GM19463 (cell line): ENCODE measurements at regions not wholly inside any gene's neighbourhood (a gene's known extent, or its start where the extent isn't known, plus 50 kb on each side); places are given as distances from the start of the nearest gene placed in this dataset.
A peak's percentile ranks its signal among the peaks of the same experiment; 100 is the strongest.
"Not testable (repeated sequence)": the region's sequence is repeated elsewhere in the genome, so short reads cannot be mapped to it uniquely, and the experiment has no call there.

Experiments used
- ATAC-seq: cut with Tn5 transposase; IDR thresholded peaks from one replicate; pipeline ENCODE4 v1.9.1; 2021; ENCODE audit warnings: mild to moderate bottlenecking, moderate library complexity; ENCODE audit not compliant: unreplicated experiment

- no peak for ATAC-seq
These were observed 145.2 kb downstream of the RAD51AP2 start for GRCh38 chr2:17373041-17373440.

DNA sequence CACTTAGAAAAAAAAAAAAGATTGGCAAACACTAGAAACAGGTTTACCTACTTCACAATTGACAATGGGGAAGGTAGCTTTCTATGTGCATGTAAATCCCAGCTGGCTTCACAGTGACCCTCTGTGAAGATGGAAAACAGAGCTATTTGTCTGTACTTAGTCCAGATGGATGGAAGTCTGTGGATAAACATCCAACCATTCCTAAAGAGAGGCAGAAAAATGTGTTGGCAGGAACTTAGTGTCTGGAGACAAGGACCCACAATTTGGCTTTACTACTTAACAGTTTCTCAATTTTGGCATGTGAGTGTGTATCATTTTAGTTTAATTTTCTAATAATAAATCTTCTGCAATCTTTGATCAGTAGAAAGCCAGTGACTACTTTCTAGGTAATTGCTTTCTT lies 154.4 kb downstream of the RAD51AP2 start:
- no peak for ATAC-seq

GRCh38 chr2:17362956-17363355 lies 155.3 kb downstream of the RAD51AP2 start:
- ATAC-seq: no peak

DNA sequence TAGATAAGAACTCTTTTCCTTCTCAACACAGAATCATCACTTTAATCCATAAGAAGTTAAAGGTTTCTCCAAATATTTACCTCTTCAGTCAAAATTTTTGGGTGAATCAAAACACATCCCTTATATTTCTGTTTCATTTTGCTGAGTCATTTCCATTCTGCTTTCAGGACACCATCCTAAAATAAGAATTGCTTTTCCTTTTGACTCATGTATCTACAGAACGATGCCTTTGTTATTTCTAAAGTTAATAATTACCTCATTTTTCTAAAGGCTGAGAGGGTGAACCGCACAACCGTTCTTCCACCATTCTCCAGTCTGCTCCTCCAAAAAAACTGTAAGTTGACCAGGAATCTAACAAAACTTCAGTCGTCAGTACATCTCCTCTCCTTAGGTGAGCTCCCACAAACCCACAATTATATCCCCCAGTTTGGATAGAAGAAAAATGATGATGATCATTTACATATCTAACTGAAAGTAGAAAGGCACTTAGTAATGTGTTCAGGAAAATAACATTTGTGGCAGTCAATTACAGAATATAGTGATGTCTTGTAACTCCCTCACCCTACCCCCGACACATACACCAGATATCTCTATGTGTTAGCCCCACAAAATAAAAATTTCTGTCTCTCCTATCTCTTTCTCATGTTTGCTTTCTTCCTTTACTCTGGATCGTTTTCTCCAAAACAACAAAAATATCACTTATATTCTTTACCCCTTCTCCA lies 162.5 kb downstream of the RAD51AP2 start:
- ATAC-seq: peak; percentile 95

- no peak for ATAC-seq
These were observed 165.0 kb downstream of the RAD51AP2 start for GRCh38 chr2:17353263-17353662.

- ATAC-seq: not testable (repeated sequence)
These were observed 175.5 kb downstream of the RAD51AP2 start for GRCh38 chr2:17342692-17343091.

DNA sequence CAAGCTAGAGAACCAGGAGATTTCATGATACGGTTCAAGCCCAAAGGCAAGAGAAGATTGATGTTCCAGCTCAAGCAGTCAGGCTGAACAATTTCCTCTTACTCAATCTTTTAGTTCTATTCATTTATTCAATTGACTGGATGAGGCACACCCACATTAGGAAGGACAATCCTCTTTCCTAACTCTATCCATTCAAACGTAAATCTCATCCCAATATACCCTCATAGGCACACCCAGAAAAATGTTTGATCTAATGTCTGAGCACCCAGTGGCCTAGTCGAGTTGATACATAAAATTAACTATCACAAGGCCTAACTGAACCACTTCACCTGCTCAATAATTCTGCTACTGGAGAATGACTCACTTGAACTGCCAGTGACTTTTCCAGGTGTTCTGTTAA lies 180.7 kb downstream of the RAD51AP2 start:
- ATAC-seq: no peak

DNA sequence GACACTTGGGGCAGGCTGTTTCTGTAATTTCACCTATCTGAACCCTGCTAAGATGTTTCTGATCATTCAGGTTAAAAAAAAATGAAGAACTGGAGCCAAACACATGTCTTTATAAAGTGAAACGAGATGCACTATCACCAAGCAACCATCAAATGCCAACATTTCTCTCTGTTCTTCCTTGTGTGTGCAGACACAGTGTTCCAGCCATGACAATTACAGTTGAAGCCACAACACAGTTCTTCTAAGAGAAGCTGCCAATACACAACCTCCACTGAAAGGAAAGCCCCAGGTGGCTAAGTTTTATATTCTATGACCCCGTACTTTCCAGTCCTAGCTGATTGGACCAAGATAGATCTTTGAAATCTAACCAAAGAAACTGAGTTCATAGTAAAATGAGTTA lies 181.8 kb downstream of the RAD51AP2 start:
- no peak for ATAC-seq

GRCh38 chr2:17334300-17334699 lies 183.9 kb downstream of the RAD51AP2 start:
- no peak for ATAC-seq

DNA sequence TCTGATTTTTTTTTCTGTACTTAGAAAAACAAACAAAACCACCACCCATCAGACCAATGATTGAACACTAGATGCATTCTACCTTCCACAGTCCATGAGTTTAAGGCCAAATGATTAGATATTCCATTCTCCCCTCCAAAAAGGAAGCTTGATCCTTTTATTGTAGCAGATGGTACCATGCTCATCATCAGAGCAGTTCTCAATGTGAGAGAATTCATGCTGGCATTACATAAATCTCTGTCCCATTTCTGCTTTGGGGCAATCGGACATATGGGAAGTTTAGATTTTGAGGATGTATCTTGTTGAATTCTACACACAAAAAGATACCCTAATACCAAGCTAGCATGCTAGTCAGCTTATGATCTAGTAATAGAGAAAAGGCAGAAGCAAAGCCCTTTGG lies 186.6 kb downstream of the RAD51AP2 start:
- no peak for ATAC-seq

- no peak for ATAC-seq
These were observed 190.1 kb downstream of the RAD51AP2 start for GRCh38 chr2:17328161-17328560.

DNA sequence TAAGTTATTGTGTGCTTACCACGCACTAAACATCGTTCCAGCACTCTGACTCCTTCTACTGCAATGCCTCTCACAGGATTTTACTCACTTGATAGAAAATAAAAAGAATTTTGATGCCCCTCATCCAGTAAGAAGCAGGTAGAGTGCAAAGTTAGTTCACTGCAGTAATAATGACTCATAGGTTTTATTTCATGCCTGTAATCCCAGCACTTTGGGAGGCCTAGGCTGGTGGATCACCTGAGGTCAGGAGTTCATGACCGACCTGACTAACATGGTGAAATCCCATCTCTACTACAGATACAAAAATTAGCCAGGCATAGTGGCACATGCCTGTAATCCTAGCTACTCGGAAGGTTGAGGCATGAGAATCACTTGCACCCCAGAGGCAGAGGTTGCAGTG lies 190.6 kb downstream of the RAD51AP2 start:
- no peak for ATAC-seq

GRCh38 chr2:17326717-17327116 lies 191.5 kb downstream of the RAD51AP2 start:
- no peak for ATAC-seq

- no peak for ATAC-seq
These were observed 194.5 kb downstream of the RAD51AP2 start for GRCh38 chr2:17323697-17324096.

- ATAC-seq: no peak
These were observed 195.8 kb downstream of the RAD51AP2 start for GRCh38 chr2:17322461-17322860.

DNA sequence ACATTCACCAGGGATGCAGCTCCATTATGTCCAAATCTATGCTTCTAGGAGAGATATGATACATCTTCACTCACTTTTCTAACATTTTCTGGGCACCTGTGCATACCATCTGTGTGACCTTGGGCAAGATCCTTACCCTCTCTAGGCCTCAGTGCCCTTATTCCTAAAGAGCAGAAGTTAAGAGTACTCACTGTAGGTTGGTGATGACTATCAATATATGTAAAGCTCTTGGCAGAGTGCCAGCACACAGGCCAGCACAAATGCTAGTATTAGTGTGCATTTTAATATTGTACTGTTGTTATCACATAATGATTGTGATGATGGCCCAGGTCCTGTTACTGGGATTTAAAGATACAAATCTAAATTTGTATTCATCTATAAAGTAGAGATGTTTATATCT lies 199.2 kb downstream of the RAD51AP2 start:
- no peak for ATAC-seq

DNA sequence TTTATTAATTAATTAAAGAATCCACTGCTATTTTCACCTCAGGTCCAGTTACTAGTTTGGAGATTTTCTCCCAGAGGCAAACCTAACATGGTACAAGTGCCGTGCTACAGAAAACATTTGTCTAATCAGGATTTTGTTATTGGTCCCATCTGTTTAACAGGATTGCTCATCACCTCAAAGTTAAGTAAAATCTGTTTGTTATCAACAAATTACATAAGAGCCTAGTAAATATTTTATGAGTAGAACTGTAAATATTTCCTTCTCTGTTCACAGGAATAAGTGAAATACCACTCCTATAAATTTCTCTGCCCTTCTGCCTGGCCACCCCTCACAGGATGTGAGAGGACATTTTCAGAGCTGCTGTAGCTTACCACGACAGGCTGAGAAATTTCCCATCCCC lies 200.2 kb downstream of the RAD51AP2 start:
- ATAC-seq: no peak

DNA sequence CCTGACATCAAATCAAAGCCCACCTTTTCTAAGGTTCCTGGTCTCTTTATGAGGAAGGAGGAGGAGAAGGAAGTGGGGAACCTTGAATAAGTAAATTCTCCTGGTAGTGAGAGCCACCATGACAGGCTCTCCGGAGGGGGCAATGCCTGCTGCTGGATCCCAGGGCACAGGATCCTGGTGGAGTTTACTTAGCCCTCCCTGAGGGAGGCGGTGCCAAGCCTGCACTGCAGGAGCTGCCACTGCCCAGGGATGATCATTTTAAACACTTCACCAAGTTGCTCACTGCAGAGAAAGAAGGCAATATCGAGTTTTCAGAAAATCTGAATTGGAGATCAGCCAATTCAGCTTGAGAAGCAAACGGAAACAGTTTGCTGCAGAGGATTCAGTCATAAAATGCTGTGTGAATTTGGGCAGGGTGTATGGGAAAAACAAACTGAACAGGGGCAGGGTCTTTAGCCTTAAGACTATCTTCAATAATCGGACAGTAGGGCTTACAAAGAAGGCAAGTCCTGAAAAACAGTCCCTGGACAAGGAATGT lies 200.7 kb downstream of the RAD51AP2 start:
- ATAC-seq: no peak

- no peak for ATAC-seq
These were observed 205.0 kb downstream of the RAD51AP2 start for GRCh38 chr2:17313261-17313660.

- ATAC-seq: peak; percentile 34
These were observed 206.3 kb downstream of the RAD51AP2 start for GRCh38 chr2:17311771-17312511.

GRCh38 chr2:17311106-17311619 lies 207.1 kb downstream of the RAD51AP2 start:
- no peak for ATAC-seq

DNA sequence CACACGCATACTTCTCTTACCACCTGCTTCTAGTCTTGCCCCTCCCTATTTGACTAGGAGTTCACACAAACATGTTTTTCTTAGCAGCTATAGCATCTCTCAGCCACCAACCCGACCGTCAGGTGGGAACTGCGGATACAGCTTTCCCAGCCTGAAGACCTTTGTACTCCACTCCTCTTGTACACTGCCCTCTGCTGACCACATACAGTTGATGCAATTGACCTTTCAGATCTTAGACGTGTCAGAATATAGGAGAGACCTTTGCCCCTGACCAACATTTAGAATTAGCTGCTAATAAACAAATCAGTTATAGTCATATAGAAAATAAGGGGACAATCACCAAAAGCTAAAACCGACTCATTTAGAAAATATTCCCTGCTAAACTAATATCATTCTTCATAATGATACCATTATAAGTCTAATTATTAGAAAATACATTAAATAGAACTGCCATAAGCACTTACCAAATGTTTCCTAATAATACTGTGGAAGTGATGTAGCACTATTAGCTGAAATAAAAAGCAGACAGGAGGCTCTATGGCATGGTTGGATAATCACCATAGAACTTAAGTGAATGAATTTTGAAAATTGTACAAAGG lies 208.4 kb downstream of the RAD51AP2 start:
- ATAC-seq: peak; percentile 78
